Erythroblast (primary cell): ENCODE measurements at regions not wholly inside any gene's neighbourhood (a gene's known extent, or its start where the extent isn't known, plus 50 kb on each side); places are given as distances from the start of the nearest gene placed in this dataset.

ENCODE experiments used
- GATA1 ChIP-seq: IDR thresholded peaks from 2 replicates; pipeline ENCODE4 v1.6.1; 2011; ENCODE audit warnings: low read depth, mild to moderate bottlenecking, control low read depth, low read length, moderate library complexity
- POLR2A ChIP-seq: IDR thresholded peaks from 2 replicates; pipeline ENCODE4 v1.6.1; 2011; ENCODE audit warnings: mild to moderate bottlenecking, low read length

DNA sequence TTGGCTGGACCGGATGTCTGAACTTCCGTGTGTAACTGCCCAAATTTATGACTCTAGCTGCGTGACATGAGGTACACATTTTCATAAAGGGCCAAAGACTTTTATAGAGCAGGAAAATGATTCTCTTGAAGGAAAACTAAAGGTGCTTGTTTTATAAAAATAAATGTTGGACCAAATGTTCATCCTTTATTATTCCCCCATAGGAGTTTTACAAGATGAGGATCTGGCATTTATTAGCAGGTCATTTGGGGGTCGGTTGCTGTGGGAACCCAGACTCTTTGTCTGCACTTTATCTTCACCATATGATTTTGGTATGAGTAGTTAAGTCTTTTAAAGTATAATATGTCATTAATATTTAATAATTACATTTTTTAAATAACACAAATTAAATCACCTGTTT is 571.2 kb downstream of the EFNA5 start:
- no peak for TF ChIP-seq POLR2A
- TF ChIP-seq GATA1: no peak
